CD4-positive, CD25-positive, alpha-beta regulatory T cell (primary cell): ENCODE measurements at regions not wholly inside any gene's neighbourhood (a gene's known extent, or its start where the extent isn't known, plus 50 kb on each side); places are given as distances from the start of the nearest gene placed in this dataset.

Source experiments
- ATAC-seq, 2 donors: fragments of 150-1000 bp; cut with Tn5 transposase; one replicate each; pipeline ENCODE4 v1.10.0; 2021; ENCODE audit warnings: low read depth in 2 of 2, moderate number of reproducible peaks in 2 of 2, moderate library complexity in 1 of 2
- DNase-seq, 3 donors: peaks; one replicate each; pipeline versions ENCODE4 v3.0.0 to v3.0.0-alpha.2; 2012 to 2022; ENCODE audit warnings: mixed read lengths in 1 of 3
- H3K27ac ChIP-seq: one replicate; pipeline ENCODE4 v1.7.0; 2013; ENCODE audit warnings: mild to moderate bottlenecking, low read length; ENCODE audit not compliant: insufficient read depth, poor library complexity, severe bottlenecking
- H3K27me3 ChIP-seq: one replicate; pipeline ENCODE4 v1.7.0; 2013; ENCODE audit warnings: low read length; ENCODE audit not compliant: control insufficient read depth, insufficient read depth
- H3K36me3 ChIP-seq: one replicate; pipeline ENCODE4 v1.7.0; 2013; ENCODE audit warnings: mild to moderate bottlenecking, low read length, moderate library complexity; ENCODE audit not compliant: control insufficient read depth, insufficient read depth
- H3K4me1 ChIP-seq: 2 replicates; pipeline ENCODE4 v1.7.0; 2013; ENCODE audit warnings: mild to moderate bottlenecking, low read length; ENCODE audit not compliant: insufficient read depth, control insufficient read depth, poor library complexity, severe bottlenecking
- H3K4me3 ChIP-seq: one replicate; pipeline ENCODE4 v1.7.0; 2013; ENCODE audit warnings: low read depth, mild to moderate bottlenecking, low read length, moderate library complexity
- H3K9me3 ChIP-seq, 2 experiments: 1 replicate in 1 of 2; 2 replicates in 1 of 2; pipeline ENCODE4 v1.7.0; 2013; ENCODE audit warnings: low read length in 2 of 2, mild to moderate bottlenecking in 1 of 2, moderate library complexity in 1 of 2; ENCODE audit not compliant: control insufficient read depth in 2 of 2
- H3K27ac Mint-ChIP-seq, 3 donors: one replicate each; pipeline ENCODE4 v1.8.0; 2020 to 2022; ENCODE audit warnings: mild to moderate bottlenecking in 3 of 3, mixed read lengths in 3 of 3, moderate library complexity in 2 of 3
- H3K27me3 Mint-ChIP-seq: one replicate; pipeline ENCODE4 v1.8.0; 2022; ENCODE audit warnings: mild to moderate bottlenecking, mixed read lengths
- H3K36me3 Mint-ChIP-seq: one replicate; pipeline ENCODE4 v1.8.0; 2020; ENCODE audit warnings: mixed read lengths
- H3K4me1 Mint-ChIP-seq, 4 donors: one replicate each; pipeline ENCODE4 v1.8.0; 2020 to 2022; ENCODE audit warnings: mixed read lengths in 4 of 4, mild to moderate bottlenecking in 1 of 4
- H3K4me3 Mint-ChIP-seq, 4 donors: one replicate each; pipeline ENCODE4 v1.8.0; 2020 to 2022; ENCODE audit warnings: mild to moderate bottlenecking in 4 of 4, mixed read lengths in 4 of 4, moderate library complexity in 3 of 4
- H3K9me3 Mint-ChIP-seq, 7 donors: one replicate each; pipeline ENCODE4 v1.8.0; 2020 to 2022; ENCODE audit warnings: mixed read lengths in 7 of 7, mild to moderate bottlenecking in 3 of 7, moderate library complexity in 2 of 7

DNA sequence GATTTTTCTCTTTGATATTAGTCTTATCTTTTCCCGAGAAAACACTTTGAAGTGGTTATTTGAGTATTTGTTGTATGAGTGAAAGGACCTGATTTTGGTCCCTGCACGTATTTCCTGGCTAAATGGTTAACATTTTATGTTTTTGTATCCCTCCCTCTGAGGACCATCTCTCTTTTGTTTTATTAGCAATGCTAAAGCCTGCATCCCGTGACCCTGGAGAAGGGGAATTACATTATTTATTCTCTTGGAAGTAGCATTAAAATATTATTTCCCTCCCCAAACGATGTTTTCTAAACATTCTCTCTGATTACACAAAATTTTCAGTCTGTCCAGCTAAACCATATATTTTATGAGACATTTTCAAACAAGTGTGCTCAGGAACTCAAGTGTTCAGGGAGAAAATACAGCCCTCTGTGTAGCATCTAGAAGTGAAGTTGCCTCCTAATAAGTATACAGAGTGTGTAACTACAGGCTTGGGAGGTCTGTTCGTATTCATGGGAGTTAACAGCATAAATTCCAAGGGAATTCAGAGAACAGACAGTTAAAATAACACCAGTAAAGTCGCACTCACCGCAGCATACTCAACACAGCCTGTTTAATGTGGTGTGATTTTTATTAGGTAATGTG lies 163.8 kb upstream of the NPVF start:
- DNase-seq (no peak), ATAC-seq (no peak)
- Histone ChIP-seq H3K27me3 (no peaks in the 10 kb centered on the region), H3K4me1 (no peaks in the 10 kb centered on the region), H3K9me3 (no peaks in the 10 kb centered on the region), H3K27ac (no peak overlapping the region), H3K36me3 (no peaks in the 10 kb centered on the region), H3K4me3 (no peak overlapping the region)
- no peaks in the 10 kb centered on the region for H3K9me3 Mint-ChIP-seq
- H3K27me3 Mint-ChIP-seq: peaks cover 32% of the 10 kb centered on the region
- H3K4me1 Mint-ChIP-seq: no peaks in the 10 kb centered on the region
- H3K4me3 Mint-ChIP-seq: no peak overlapping the region
- H3K27ac Mint-ChIP-seq: no peak overlapping the region
- no peaks in the 10 kb centered on the region for H3K36me3 Mint-ChIP-seq

- H3K36me3 ChIP-seq: no peaks in the 10 kb centered on the region
- H3K4me3 Mint-ChIP-seq: no peak overlapping the region
- H3K4me1 ChIP-seq: no peaks in the 10 kb centered on the region
- no peak overlapping the region for H3K27ac ChIP-seq
- no peak for ATAC-seq
- no peaks in the 10 kb centered on the region for H3K9me3 Mint-ChIP-seq
- no peak overlapping the region for H3K4me3 ChIP-seq
- no peak overlapping the region for H3K27ac Mint-ChIP-seq
- no peaks in the 10 kb centered on the region for H3K36me3 Mint-ChIP-seq
- no peaks in the 10 kb centered on the region for H3K27me3 ChIP-seq
- H3K4me1 Mint-ChIP-seq: no peaks in the 10 kb centered on the region
- no peaks in the 10 kb centered on the region for H3K9me3 ChIP-seq
- peaks cover 28% of the 10 kb centered on the region for H3K27me3 Mint-ChIP-seq
- DNase-seq: no peak
Observed at GRCh38 chr7:25392588-25393338, 164.5 kb upstream of the NPVF start.

DNA sequence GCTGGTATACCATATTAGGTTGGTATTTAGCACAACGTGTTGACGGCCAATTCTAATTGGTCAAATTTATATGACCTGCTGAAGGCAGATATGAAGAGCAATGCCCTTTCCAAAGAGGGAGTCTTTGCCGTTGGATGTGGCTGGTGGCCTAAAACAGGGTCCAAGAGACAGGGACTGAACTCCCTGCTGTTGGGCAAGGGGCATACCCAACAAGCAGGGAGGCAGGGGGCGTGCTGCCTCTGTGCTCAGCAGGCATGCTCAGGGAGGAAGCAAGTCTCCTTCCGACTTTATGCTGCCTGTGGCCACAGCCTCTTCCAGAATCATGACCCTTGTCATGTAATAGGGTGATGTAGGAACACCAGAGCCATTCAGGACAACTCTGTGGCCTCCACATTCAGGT lies 167.7 kb upstream of the NPVF start:
- Mint-ChIP-seq H3K27ac (no peak overlapping the region), H3K4me1 (no peaks in the 10 kb centered on the region), H3K9me3 (peaks cover 0 to 2% (median 0%) of the 10 kb centered on the region in 7 donors), H3K36me3 (no peaks in the 10 kb centered on the region), H3K27me3 (peaks cover 15% of the 10 kb centered on the region), H3K4me3 (no peak overlapping the region)
- Histone ChIP-seq H3K9me3 (no peaks in the 10 kb centered on the region), H3K4me1 (no peaks in the 10 kb centered on the region), H3K27ac (no peak overlapping the region), H3K36me3 (no peaks in the 10 kb centered on the region), H3K4me3 (no peak overlapping the region), H3K27me3 (no peaks in the 10 kb centered on the region)
- DNase-seq (no peak), ATAC-seq (no peak)

DNA sequence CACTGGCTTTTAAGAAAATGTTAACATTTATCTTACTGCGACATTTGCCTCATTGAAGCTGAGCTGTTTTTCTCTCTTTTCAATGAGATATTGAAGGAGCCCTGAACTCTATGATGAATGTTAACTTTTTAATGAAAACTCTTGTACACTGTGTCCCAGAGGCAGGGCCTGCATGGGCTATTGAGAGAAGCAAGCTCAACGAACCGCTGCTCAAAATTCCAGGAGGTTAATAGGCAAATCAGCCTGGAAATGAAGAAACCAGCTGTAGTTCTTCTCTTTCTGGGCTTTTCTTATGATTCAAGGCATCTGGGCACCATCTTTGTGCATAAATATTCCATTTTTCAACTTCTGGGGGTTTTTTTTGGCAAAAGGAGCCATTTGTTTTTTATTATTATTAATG lies 168.4 kb upstream of the NPVF start:
- DNase-seq: no peak
- Histone ChIP-seq H3K4me1 (no peaks in the 10 kb centered on the region), H3K27ac (no peak overlapping the region), H3K4me3 (no peak overlapping the region), H3K36me3 (no peaks in the 10 kb centered on the region), H3K27me3 (no peaks in the 10 kb centered on the region), H3K9me3 (no peaks in the 10 kb centered on the region)
- Mint-ChIP-seq H3K27ac (no peak overlapping the region), H3K9me3 (peaks cover 0 to 2% (median 0%) of the 10 kb centered on the region in 7 donors), H3K27me3 (peaks cover 20% of the 10 kb centered on the region), H3K4me3 (no peak overlapping the region), H3K36me3 (no peaks in the 10 kb centered on the region), H3K4me1 (no peaks in the 10 kb centered on the region)
- ATAC-seq: no peak

- Histone ChIP-seq H3K27ac (no peak overlapping the region), H3K36me3 (no peaks in the 10 kb centered on the region), H3K9me3 (no peaks in the 10 kb centered on the region), H3K27me3 (no peaks in the 10 kb centered on the region), H3K4me1 (no peaks in the 10 kb centered on the region), H3K4me3 (no peak overlapping the region)
- H3K36me3 Mint-ChIP-seq: no peaks in the 10 kb centered on the region
- ATAC-seq (no peak), DNase-seq (no peak)
- no peaks in the 10 kb centered on the region for H3K4me1 Mint-ChIP-seq
- H3K27me3 Mint-ChIP-seq: peaks cover 15% of the 10 kb centered on the region
- peaks cover 0 to 2% (median 0%) of the 10 kb centered on the region in 7 donors for H3K9me3 Mint-ChIP-seq
- H3K4me3 Mint-ChIP-seq: no peak overlapping the region
- H3K27ac Mint-ChIP-seq: no peak overlapping the region
Observed at GRCh38 chr7:25398418-25398817, 170.1 kb upstream of the NPVF start.

GRCh38 chr7:25399000-25399750 lies 170.9 kb upstream of the NPVF start:
- DNase-seq: no peak
- Mint-ChIP-seq H3K27me3 (peaks cover 15% of the 10 kb centered on the region), H3K9me3 (peaks cover 0 to 2% (median 0%) of the 10 kb centered on the region in 7 donors), H3K4me3 (no peak overlapping the region), H3K27ac (no peak overlapping the region), H3K4me1 (no peaks in the 10 kb centered on the region), H3K36me3 (no peaks in the 10 kb centered on the region)
- Histone ChIP-seq H3K4me3 (no peak overlapping the region), H3K27ac (no peak overlapping the region), H3K9me3 (no peaks in the 10 kb centered on the region), H3K27me3 (no peaks in the 10 kb centered on the region), H3K4me1 (no peaks in the 10 kb centered on the region), H3K36me3 (no peaks in the 10 kb centered on the region)
- ATAC-seq: no peak

- peaks cover 0 to 2% (median 0%) of the 10 kb centered on the region in 7 donors for H3K9me3 Mint-ChIP-seq
- no peak for ATAC-seq
- H3K9me3 ChIP-seq: no peaks in the 10 kb centered on the region
Observed at GRCh38 chr7:25402532-25402931, 174.2 kb upstream of the NPVF start.

More at GRCh38 chr7:25402532-25402931, 174.2 kb upstream of the NPVF start:
- H3K27me3 Mint-ChIP-seq: peaks cover 5% of the 10 kb centered on the region
- H3K27ac Mint-ChIP-seq: no peak overlapping the region
- H3K4me3 Mint-ChIP-seq: no peak overlapping the region
- no peaks in the 10 kb centered on the region for H3K4me1 Mint-ChIP-seq
- Histone ChIP-seq H3K4me3 (no peak overlapping the region), H3K27me3 (no peaks in the 10 kb centered on the region), H3K4me1 (no peaks in the 10 kb centered on the region), H3K27ac (no peak overlapping the region), H3K36me3 (no peaks in the 10 kb centered on the region)
- DNase-seq: no peak
- H3K36me3 Mint-ChIP-seq: no peaks in the 10 kb centered on the region
